Heart right ventricle (tissue), 16 donors: ENCODE measurements at regions not wholly inside any gene's neighbourhood (a gene's known extent, or its start where the extent isn't known, plus 50 kb on each side); places are given as distances from the start of the nearest gene placed in this dataset.
A peak's percentile ranks its signal among the peaks of the same experiment; 100 is the strongest.

Experiments
- ATAC-seq, 8 donors: fragments of 200-7000 bp; cut with Tn5 transposase; one replicate each; pipeline ENCODE4 v1.9.1; 2020; ENCODE audit warnings: mild to moderate bottlenecking in 8 of 8, moderate library complexity in 8 of 8, moderate number of reproducible peaks in 1 of 8
- DNase-seq, 2 donors: peaks; one replicate each; pipeline ENCODE4 v3.0.0-alpha.2; 2020
- H3K27ac ChIP-seq, 10 donors: fragments of 200-600 bp; sonication (generic) in 2 of 10; one replicate each; pipeline versions ENCODE4 v1.5.0 to v1.8.0; 2020 to 2022; ENCODE audit warnings: mild to moderate bottlenecking in 3 of 10
- H3K27me3 ChIP-seq, 7 donors: fragments of 200-600 bp; one replicate each; pipeline ENCODE4 v1.8.0; 2021 to 2022; ENCODE audit warnings: mild to moderate bottlenecking in 2 of 7
- H3K36me3 ChIP-seq, 9 donors: fragments of 200-600 bp; sonication (generic) in 1 of 9; one replicate each; pipeline versions ENCODE4 v1.5.0 to v1.8.0; 2020 to 2022; ENCODE audit warnings: mild to moderate bottlenecking in 2 of 9
- H3K4me1 ChIP-seq, 9 donors: fragments of 200-600 bp; sonication (generic) in 1 of 9; one replicate each; pipeline versions ENCODE4 v1.5.0 to v1.8.0; 2020 to 2022; ENCODE audit warnings: mild to moderate bottlenecking in 4 of 9
- H3K4me3 ChIP-seq, 10 donors: fragments of 200-600 bp; sonication (generic) in 2 of 10; one replicate each; pipeline versions ENCODE4 v1.5.0 to v1.8.0; 2020 to 2022; ENCODE audit warnings: mild to moderate bottlenecking in 7 of 10, moderate library complexity in 2 of 10
- H3K9me3 ChIP-seq, 11 donors: fragments of 200-600 bp in 10 of 11; sonication (generic) in 2 of 11; one replicate each; pipeline versions ENCODE4 v1.5.0 to v1.8.0; 2013 to 2022; ENCODE audit warnings: mild to moderate bottlenecking in 2 of 11, control low read depth in 1 of 11, moderate library complexity in 1 of 11
- WGBS, 2 donors: extraction: QIAGEN DNeasy Blood & Tissue Kit; methylation state at CpG; one replicate each; pipeline ENCODE4 v1.1.7; 2013; ENCODE audit warnings: inconsistent platforms in 1 of 2; 5-methylcytosine and 5-hydroxymethylcytosine counted together
- intact Hi-C, 10 donors: fragments of 100-400 bp; cut with DNase I; formaldehyde crosslinking; loops; one replicate each; pipeline versions ENCODE4 v1.11.1 to v1.14.2; 2022
- TF ChIP-seq, protein P1 (sequence below), 9 donors: fragments of 200-600 bp; sonication (generic) in 2 of 9; IDR thresholded peaks; one replicate each; pipeline versions ENCODE4 v1.5.0 to v1.8.0; 2021 to 2022; ENCODE audit warnings: antibody characterized with exemption in 9 of 9, mild to moderate bottlenecking in 5 of 9, moderate library complexity in 1 of 9
- donor health status: Arrhythmogenic right ventricular cardiomyopathy.
- donor health status: ischemic (EF 13 %, LVEDD 7.1; RV severe dilation, severe dysfunction).
- donor health status: healthy with polysubstance abuse.
- donor health status: DM: no; HTN: yes; CAD: no.
- donor health status: DM: no; HTN: no; CAD: no.
- donor health status: ischemic (EF 25% LVEDD 6.9; RV normal size, moderate dysfunction).
- donor health status: ischemic (EF 25% LVEDD 5.7; RV mildly dilated, moderate dysfunction).
- donor health status: healthy.
- donor health status: DM: yes; HTN: yes; CAD: no.
- donor health status: Ischemic cardiomyopathy.
- donor health status: ischemic (EF 35%, LVEDD 5.7; RV mildly dilated, moderate dysfunction).
- donor health status: nonischemic (EF 11% LVEDD 7.7; RV severe dilation, severe dysfunction).
- donor health status: DM: yes; HTN: yes; CAD: no.
- donor health status: PGD.
- donor health status: ischemic (EF 29% LVEDD 5.4; RV normal size, mild dysfunction).
- donor health status: nonischemic (EF 23%, LVEDD 6.1; RV moderate dilation, normal function).

DNA sequence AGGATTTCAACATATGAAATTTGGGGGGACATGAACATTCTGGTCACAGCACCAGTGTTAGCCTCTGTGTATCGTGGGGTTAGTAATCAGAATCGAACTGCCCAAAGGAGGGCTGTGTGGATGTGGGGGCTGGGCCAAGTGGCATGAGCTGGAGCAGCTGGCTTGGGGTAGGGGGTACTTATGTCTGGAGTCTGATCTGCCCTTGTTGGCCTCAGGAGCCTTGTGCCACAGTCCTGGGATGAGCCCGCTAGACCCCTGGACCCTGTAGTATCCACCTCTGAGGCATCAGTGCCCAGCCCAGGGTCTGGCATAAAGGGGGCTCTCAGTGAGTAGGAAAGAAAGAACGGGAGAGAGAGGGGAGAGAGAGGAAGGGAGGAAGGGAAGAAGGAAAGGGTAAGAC, 67.3 kb downstream of the LRRC32 start:
- H3K27ac ChIP-seq: peak overlapping the region in 9 of 10 donors; percentile 6 to 88 (median 73)
- TF ChIP-seq, protein P1, sequence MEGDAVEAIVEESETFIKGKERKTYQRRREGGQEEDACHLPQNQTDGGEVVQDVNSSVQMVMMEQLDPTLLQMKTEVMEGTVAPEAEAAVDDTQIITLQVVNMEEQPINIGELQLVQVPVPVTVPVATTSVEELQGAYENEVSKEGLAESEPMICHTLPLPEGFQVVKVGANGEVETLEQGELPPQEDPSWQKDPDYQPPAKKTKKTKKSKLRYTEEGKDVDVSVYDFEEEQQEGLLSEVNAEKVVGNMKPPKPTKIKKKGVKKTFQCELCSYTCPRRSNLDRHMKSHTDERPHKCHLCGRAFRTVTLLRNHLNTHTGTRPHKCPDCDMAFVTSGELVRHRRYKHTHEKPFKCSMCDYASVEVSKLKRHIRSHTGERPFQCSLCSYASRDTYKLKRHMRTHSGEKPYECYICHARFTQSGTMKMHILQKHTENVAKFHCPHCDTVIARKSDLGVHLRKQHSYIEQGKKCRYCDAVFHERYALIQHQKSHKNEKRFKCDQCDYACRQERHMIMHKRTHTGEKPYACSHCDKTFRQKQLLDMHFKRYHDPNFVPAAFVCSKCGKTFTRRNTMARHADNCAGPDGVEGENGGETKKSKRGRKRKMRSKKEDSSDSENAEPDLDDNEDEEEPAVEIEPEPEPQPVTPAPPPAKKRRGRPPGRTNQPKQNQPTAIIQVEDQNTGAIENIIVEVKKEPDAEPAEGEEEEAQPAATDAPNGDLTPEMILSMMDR (IDR thresholded peaks at IDR 0.05): no peak
- H3K27me3 ChIP-seq: no peaks in the 10 kb centered on the region
- peak in 1 of 2 donors; percentile 4 for DNase-seq
- H3K4me3 ChIP-seq: no peak overlapping the region
- no peak for ATAC-seq
- no peaks in the 10 kb centered on the region for H3K9me3 ChIP-seq
- H3K4me1 ChIP-seq: peaks cover 26 to 69% (median 53%) of the 10 kb centered on the region in 9 donors
- WGBS, 2 donors: 86 to 88% methylated on average over 4 of the region's 4 CpGs
- intact Hi-C loops: loop anchor here in 2 of 10 donors (5.0 kb wide), 1 partner anchor 69 kb away; the partner anchor contains the start of gene LRRC32 (in 2 of the 2)
- no peaks in the 10 kb centered on the region for H3K36me3 ChIP-seq
